IPS-NIHi7 (cell line): ENCODE measurements at regions not wholly inside any gene's neighbourhood (a gene's known extent, or its start where the extent isn't known, plus 50 kb on each side); places are given as distances from the start of the nearest gene placed in this dataset.

Source experiments
- DNase-seq: peaks from one replicate; pipeline ENCODE4 v3.0.0; 2012; ENCODE audit warnings: mixed read lengths; ENCODE audit errors: extremely low spot score

GRCh38 chr2:134169788-134170187 lies 84.1 kb upstream of the MGAT5 start:
- DNase-seq: no peak

- DNase-seq: no peak
Measured at GRCh38 chr2:134170294-134170693, 83.6 kb upstream of the MGAT5 start.

GRCh38 chr2:134170700-134171099 lies 83.2 kb upstream of the MGAT5 start:
- no peak for DNase-seq

DNA sequence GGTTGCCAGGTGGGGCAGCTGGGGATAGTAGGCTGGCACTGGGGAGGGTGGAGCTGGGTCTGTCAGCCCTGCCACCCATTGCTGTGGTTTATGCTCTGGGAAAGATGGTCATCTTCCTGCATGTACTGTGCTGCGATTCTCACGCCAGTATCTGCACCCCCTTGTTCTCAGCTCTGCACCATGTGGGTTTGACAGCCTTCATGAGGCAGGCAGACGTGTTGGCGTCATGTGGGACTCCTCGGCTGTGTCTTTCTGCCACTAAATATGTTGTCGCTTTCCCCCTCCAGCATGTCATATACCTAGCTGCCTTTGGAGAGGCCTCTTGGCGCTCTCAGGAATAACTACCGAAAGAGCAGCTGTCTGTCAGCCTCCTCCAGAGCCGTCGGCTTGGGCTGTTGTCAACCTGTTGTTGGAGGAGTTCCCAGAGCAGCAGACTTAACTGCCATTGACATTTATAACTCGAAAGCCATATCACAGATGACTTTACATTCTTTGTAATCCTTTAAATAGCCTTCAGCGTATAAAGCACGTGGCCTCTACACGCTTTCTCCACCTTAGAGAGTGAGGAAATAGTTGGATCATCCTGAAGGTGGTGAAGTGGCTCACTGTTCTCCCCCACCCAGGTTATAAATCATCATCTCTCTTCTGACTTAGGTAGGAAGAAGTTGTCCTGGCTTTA lies 80.4 kb upstream of the MGAT5 start:
- no peak for DNase-seq

DNA sequence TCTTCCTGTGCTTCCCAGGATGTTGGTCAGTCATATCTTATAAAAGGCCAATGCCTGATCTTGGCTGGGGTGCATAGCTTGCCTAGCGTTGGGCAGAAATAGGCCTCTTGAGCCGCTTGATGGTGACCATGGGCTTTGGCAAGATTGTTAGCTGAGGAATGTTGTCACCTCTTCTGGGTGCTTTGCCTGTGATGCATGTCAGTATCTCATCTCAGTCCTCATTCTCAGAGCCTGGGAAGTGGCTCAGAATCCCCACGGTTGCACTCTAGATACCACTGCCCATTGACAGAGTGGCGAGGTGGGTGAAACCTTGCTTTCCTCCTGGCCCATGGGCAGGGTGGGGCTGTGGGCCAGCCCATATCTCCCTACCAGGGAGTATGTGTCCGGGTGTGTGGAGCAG lies 79.2 kb upstream of the MGAT5 start:
- no peak for DNase-seq

- DNase-seq: no peak
Measured at GRCh38 chr2:134175834-134176233, 78.0 kb upstream of the MGAT5 start.

- DNase-seq: no peak
Measured at GRCh38 chr2:134177351-134177931, 76.4 kb upstream of the MGAT5 start.

DNA sequence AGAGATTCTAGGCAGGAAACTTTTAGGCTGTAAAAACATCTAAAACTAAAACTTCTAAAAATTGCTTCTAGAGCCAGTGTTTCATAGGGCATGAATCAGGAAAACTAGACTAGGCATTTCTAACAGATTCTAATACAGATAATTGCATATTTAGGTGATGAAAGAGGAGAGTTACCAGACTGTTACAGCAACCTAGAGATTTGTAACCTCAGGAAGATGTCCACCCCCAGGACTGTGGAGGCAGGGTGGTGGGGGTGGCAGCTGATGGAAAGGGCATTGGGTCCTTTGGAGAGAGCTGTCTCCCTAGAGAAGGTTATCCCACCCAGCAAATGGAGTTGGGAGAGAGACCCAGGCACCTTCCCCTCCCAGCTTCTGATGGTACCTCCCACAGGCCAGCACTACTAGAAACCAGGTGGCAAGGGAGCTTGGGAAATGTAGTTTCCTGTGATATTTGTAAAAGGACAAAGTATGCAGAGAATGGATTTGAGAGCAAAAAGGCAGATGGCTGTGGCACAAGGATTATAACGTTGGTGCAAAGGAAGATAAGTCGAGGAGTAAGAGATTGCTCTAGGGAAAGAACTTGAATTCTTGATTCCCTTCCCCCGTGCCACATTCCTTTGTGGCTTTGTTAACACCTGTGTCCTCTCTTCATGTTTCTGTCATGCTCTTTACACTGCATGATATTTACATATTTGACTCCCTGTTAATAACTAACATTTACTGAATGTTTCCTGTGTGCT lies 75.6 kb upstream of the MGAT5 start:
- no peak for DNase-seq

DNA sequence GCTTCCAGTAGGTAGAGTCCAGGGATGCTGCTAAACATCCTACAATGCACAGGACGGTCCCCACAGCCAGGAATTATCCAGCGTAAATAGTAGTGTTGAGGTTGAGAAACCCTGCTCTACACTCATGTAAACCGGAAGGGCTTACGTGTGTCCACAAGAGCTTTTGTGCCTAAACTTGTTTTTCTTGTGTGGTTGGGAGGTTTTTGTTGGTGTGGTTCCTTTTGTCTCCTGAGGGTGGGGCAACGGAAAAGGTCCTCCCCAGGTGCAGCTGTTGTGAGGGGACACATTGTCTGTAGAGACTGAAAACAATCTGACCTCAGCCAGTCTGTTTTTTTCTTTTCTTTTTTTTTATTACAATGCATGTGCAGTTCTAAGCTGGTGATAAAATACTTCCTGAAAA lies 72.7 kb upstream of the MGAT5 start:
- no peak for DNase-seq

DNA sequence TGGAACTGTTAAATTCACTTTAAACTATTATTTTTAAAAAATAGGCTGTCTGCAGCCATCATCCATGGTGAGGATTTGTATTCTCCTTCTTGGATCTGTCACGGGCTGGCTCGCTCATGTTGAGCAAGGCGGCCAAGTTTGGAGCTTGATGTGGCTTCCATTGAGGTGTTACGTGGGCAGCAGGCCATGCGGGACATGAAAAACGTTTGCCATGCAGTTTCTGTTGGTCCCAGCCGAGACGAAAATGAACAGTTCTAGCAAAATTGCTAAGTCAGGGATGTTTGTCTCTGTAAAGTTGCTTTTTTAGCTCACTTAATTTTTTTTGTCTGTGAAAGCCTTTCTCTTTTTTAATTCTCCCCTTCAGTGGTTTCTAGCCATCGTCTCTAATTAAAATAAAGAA lies 70.2 kb upstream of the MGAT5 start:
- no peak for DNase-seq

DNA sequence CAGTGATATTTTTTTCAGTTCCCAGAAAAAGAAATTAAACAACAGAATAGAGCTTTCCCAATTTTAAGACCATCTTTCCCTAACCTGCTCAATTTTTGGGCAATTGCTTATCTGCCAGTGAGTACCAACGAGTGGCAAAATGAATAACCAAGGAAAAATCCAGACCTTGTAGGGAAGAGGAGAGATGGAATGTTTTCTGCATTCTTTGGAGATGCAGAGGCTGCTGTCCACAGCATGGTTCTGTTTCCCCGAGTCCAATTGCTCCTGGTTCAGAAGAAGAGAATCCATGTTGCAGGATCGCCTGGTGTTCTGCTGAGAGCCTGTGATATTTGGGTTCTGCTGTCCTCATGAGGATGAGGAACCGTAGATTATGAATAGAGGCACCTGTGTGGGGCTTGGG lies 68.2 kb upstream of the MGAT5 start:
- DNase-seq: no peak

DNA sequence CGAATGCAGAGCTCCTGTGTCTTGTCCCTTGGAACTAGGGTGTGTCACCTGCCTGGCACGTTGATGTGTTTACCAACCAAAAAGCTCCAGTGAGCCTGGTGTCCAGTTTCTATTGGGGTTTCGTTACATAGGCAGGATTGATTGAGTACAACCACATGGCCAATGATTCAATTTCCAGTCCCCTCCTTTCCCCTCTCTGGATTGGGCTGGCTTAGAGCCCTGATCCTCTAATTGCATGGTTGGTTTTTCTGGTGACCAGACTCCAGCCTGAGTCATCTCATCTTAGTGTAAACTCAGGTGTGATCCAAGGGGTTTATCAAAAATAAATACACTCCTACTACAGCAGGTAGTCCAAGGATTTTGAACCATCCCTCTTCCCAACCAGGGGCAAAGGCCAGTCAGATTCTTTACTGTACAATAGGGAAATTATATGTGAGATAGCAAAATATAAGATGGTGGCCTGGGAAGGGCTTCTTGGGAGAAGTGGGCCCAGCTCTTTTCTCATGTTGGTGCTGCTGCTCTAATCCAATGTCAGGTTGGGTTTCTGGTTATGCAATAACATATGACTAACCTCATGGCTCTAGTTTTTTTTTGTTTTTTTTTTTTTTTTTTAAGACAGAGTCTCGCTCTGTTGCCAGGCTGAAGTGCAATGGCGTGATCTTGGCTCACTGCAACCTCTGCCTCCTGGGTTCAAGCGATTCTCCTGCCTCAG lies 64.7 kb upstream of the MGAT5 start:
- DNase-seq: no peak

DNA sequence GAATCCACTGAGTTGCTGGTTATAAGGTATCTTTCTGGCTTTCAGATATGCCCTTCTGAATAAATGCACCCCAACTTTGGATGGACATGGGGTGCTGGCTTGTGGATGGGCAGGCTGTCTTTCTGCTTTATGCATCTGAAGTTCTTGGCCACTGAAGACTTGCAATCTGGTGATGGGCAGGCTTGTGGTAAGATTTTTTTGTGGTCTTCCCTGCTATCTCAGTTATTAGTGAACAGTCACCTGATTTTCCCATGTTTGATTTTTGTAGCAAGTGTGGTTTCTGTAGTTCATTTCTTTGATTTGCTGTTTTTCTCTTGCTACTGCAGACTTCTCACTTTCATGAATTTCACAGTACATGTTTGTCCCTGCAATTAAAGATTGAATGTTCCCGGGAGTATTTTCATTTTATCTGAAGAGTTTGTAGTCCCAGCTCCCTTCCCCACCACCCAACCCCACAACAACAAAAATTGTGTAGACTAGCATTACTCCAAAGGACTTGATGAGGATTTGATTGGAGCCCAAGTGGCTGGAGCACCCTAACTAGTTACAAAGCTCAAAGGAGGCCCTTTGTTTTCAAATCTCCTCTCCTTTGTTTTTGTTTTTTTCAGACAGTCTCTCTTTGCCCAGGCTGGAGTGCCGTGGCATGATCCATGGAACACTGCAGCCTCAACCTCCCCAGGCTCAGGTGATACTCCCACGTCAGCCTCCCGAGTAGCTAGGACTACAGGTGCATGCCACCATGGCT lies 63.6 kb upstream of the MGAT5 start:
- DNase-seq: no peak

DNA sequence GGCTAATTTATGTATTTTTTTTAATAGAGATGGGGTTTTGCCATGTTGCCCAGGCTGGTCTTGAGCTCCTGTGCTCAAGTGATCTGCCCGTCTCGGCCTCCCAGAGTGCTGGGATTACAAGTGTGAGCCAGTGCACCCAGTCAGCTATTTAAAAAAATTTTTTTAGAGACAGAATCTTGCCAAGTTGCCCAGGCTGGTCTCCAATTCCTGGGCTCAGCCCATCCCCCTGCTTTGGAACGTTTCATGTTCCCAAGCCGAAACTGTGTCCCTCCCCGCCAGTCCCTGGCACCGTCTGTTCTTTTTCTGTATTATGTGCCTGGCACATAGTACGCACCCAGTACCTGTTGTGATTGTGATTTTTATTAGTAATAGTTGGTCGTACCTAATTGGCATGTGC lies 63.1 kb upstream of the MGAT5 start:
- no peak for DNase-seq

DNA sequence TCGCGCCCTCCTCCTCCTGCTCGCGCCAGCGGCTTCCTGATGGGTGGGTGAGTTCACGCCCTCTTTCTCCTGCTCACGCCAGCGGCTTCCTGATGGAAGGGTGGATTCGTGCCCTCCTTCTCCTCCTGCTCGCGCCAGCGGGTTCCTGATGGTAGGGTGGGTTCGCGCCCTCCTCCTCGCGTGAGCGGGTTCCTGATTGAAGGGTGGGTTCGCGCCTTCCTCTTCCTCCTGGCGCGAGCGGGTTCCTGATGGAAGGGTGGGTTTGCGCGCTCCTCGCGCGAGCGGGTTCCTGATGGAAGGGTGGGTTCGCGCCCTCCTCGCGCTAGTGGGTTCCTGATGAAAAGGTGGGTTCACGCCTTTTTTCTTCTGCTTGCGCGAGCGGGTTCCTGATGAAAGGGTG lies 62.0 kb upstream of the MGAT5 start:
- DNase-seq: no peak

DNA sequence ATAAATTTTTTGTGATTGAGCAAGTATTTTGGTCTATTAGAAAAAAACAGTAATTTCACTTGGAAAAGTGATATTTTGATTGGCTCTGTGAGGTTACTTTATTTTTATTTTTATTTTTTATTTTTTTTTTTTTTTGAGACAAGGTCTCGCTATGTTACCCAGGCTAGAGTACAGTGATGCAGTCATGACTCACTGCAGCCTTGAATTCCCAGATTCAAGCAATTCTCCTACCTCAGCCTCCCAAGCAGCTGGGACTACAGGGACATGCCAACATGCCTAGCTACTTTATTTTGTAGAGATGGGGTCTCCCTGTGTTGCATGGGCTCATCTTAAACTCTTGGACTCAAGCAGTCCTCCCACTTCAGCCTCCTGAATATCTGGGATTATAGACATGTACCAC lies 60.9 kb upstream of the MGAT5 start:
- DNase-seq: no peak

DNA sequence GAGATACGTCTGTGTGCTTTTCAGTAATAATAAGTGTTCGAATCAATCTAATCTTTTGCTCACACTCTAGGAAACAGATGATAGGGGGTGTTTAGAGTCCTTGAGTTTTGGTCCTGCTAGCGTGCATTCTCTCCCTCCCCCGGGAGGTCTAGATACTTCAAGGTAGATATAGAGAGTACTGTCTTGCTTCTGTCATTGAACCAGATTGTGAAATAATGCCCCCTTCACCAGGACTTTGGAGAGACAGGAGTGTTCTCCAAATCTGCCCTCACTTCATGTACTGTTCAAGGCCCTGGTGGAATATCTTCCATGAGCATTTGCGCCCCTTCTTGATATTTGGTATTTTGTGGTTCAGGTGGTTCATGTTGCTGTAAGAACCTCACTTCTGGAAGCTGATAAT lies 59.4 kb upstream of the MGAT5 start:
- DNase-seq: no peak

- no peak for DNase-seq
Measured at GRCh38 chr2:134195341-134195740, 58.5 kb upstream of the MGAT5 start.

DNA sequence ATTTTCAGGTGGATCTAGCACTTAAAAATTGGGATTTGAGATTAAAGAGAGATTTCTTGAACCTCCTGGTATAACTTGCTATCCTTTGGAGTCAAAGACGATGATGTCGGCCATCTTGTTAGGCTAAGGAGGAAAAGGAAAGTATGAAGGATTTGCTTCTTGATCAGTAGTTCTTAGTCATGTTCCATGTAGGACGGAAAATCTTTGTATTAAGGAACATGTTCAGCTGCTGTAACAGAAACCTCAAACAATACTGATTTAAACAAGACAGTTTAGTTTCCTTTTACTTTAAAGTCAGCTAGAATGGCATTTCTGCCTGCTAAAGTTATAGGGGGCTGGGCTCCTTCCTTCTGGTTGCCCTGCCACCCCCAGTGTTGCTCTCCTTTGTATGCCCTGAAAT lies 56.4 kb upstream of the MGAT5 start:
- no peak for DNase-seq

GRCh38 chr2:134198006-134198634 lies 55.8 kb upstream of the MGAT5 start:
- no peak for DNase-seq

- DNase-seq: no peak
Measured at GRCh38 chr2:134199123-134199522, 54.7 kb upstream of the MGAT5 start.
